ENCODE measurements at regions not wholly inside any gene's neighbourhood (a gene's known extent, or its start where the extent isn't known, plus 50 kb on each side); places are given as distances from the start of the nearest gene placed in this dataset.

DNA sequence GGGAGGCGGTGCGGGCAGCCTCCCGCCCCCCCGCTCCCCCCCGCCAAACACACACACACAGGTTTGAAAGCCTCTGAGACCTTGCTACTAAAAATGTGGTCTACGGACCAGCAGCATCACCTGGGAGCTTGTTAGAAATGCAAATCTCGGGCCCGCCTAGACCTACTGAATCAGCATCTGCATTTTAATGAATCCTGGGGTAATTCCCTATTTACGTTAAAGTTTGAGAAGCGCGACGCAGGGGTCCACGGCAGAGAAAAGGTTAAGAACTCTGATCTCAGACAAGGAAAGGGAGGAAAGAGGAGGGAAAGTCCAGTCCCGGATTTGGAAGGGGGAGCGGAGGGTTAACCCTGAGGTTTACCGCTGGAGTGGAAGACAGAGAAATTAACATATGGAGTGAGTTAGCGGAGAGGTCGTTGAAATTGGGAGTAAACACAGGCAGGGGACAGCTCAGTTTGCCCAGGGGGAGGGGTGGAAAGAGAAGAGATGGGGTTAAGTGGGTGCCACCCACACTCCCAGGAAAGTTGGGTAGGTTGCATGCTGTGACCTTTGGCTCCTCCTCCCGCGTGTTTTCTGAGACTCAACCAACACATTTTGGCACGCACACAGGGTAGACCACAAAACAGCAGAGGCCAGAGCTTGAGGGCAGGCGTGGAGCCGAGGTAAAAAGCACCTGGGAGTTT is 483.6 kb downstream of the BCOR start:
- DNase-seq (ENCODE audit: extremely low read depth, low read depth): no peak
- TF ChIP-seq, protein P1, sequence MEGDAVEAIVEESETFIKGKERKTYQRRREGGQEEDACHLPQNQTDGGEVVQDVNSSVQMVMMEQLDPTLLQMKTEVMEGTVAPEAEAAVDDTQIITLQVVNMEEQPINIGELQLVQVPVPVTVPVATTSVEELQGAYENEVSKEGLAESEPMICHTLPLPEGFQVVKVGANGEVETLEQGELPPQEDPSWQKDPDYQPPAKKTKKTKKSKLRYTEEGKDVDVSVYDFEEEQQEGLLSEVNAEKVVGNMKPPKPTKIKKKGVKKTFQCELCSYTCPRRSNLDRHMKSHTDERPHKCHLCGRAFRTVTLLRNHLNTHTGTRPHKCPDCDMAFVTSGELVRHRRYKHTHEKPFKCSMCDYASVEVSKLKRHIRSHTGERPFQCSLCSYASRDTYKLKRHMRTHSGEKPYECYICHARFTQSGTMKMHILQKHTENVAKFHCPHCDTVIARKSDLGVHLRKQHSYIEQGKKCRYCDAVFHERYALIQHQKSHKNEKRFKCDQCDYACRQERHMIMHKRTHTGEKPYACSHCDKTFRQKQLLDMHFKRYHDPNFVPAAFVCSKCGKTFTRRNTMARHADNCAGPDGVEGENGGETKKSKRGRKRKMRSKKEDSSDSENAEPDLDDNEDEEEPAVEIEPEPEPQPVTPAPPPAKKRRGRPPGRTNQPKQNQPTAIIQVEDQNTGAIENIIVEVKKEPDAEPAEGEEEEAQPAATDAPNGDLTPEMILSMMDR (IDR thresholded peaks at IDR 0.05; ENCODE audit: low read depth, low read length): no peak

DNA sequence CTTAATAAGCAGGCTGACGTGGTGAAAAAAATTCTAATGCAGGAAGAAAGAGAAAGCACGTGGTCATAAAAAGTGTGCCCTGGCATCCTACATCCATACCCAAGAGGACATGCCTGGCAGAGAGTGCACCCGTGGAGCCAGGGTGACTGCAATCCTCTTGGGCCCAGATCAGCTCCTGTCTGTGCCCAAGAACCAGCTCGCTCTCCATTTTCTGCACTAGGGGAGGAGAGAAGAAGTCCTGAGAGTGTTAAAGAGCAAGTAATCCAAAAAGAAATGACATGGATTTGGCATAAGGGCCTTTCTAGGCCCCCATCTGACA is 483.1 kb downstream of the BCOR start:
- TF ChIP-seq, protein P1 (IDR thresholded peaks at IDR 0.05; ENCODE audit: low read depth, low read length): no peak
- DNase-seq (ENCODE audit: extremely low read depth, low read depth): no peak

DNA sequence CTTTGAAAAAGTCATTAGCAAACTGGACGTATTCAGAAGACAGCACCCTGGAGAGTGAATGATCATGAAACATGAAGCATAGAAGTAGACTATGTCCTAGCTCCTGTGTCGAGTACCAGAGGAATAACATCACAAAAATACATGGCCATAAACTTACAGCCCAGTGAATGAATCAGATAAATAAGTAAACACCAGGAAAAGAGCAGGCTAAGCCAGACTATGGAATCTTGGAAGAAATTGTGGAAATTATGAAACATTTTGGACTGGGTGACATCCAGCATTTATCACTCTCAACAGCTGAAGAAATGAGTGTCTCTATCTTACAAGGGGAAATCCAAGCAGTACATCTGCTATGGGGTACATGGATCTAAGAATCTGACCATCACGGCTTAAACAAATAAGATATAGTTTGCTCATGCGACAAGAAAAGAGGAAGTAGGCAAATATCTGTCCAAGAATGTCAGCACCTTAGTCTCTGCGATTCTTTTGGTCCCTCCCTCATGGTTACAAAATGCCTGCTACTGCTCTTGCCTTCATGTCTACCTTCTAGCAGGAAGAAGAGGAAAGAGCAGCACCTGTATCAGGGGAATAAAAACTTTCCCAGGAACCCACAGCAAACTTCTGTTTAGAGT is 481.5 kb downstream of the BCOR start:
- DNase-seq (ENCODE audit: extremely low read depth, low read depth): no peak
- TF ChIP-seq, protein P1 (IDR thresholded peaks at IDR 0.05; ENCODE audit: low read depth, low read length): no peak

DNA sequence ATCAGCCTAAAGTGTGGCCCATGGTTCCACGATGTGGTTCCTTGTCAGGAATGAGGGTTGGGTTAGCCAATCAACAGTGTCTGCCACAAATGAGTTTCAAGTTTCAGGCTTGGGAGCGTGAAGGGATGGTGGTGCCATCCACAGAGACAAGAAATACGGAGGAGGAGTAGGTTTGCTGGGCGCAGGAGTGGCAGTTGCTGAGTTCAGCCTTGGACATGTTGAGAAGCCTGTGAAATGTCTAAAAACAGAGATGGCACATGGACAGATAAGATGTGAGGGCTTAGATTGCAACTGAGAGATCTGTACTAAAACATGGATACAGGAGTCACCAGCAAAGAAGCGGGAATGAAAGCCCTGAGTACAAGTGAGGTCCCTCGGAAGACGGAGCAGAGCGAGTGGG is 481.0 kb downstream of the BCOR start:
- TF ChIP-seq, protein P1 (IDR thresholded peaks at IDR 0.05; ENCODE audit: low read depth, low read length): no peak
- no peak for DNase-seq (ENCODE audit: extremely low read depth, low read depth)

DNA sequence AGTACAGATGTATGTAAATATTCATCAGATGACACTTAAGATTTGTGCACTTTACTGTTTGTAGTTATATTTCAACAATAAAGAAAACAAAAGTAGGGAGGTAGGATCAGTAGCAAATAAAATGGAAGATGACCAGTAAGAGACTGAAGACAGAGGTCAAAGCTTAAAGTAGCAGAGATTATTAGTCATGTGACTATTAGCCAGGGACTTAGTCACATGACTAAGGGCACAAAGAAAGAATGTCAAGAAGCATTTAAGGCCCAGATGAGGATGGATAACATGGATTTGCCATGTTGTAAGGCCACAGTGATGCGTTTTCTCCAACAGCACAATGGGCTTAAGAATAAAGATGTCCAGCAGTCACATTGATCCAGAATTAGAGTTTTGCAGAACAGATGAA is 479.6 kb downstream of the BCOR start:
- no peak for DNase-seq (ENCODE audit: extremely low read depth, low read depth)
- TF ChIP-seq, protein P1 (IDR thresholded peaks at IDR 0.05; ENCODE audit: low read depth, low read length): no peak

DNA sequence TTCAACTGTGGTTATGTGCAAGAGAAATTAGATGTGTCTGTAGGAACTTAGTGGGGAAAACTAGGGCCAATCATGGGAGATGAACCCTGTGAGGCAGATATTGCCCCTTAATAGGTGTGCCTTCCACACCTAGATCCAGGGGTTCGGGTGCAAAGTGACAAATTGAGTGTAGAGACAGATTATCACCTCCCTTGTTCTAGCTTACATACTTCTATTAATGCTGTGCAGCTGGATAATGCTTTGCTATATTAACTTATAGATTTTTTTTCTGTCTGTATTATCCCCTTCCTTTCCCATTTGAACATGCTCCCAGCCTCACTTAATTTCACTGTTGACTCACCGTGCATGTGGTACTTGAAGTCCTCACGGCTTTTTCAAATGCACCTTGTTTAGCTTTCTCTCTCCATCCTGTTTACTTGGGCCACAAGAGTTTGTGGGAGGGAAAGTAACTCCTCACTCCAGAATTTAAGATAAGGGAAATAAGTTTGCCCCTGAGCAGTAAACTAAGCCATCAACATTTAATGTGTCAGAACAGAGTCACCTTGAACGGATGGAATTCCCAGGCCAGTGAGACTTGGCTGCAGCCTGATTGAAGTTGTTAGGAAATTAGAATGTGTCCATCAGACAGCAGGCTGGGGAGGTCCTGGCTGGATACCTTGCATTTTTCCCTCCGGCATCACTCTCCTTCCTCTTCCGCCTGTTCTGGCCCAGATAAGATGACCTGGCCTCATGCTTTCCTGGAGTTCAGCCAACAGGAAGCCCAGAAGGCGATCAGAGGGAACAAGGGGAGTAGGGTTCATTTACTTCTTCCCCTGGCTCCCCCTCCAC is 478.4 kb downstream of the BCOR start:
- no peak for DNase-seq (ENCODE audit: extremely low read depth, low read depth)
- TF ChIP-seq, protein P1 (IDR thresholded peaks at IDR 0.05; ENCODE audit: low read depth, low read length): no peak

DNA sequence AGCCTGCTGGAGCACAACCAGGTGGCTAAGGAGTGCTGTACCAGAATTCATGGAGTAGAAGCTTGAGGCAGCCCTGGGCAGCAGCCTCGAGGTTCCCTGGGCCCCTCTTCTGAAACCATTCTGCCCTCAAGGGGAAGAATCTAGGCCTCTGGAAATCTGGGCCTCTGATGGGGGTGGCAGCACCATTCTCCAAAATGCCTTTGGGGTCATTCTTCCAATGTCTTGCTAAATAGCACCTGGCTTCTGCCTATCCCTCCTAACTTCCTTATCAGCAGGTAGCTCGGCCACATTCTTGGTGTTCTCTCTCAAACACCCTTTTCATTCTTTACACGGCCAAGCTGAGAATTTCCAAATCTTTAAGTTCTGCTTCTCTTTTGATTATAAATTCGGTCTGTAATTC is 473.6 kb downstream of the BCOR start:
- TF ChIP-seq, protein P1 (IDR thresholded peaks at IDR 0.05; ENCODE audit: low read depth, low read length): no peak
- no peak for DNase-seq (ENCODE audit: extremely low read depth, low read depth)

Data from AG09319 (cell line).